ENCODE measurements at regions not wholly inside any gene's neighbourhood (a gene's known extent, or its start where the extent isn't known, plus 50 kb on each side); places are given as distances from the start of the nearest gene placed in this dataset.
"Not testable (repeated sequence)": the region's sequence is repeated elsewhere in the genome, so short reads cannot be mapped to it uniquely, and the experiment has no call there.

- FAIRE-seq = no peak
Measured at GRCh38 chr13:53101883-53102282, 73.3 kb downstream of the OLFM4 start.

- no peak for FAIRE-seq
Measured at GRCh38 chr13:53104136-53104535, 75.5 kb downstream of the OLFM4 start.

- no peak for FAIRE-seq
Measured at GRCh38 chr13:53105477-53105876, 76.9 kb downstream of the OLFM4 start.

GRCh38 chr13:53105890-53106289 is 77.3 kb downstream of the OLFM4 start:
- FAIRE-seq = no peak

- no peak for FAIRE-seq
Measured at GRCh38 chr13:53110181-53110580, 81.6 kb downstream of the OLFM4 start.

- FAIRE-seq = no peak
Measured at GRCh38 chr13:53110614-53111013, 82.0 kb downstream of the OLFM4 start.

GRCh38 chr13:53112522-53112921 is 83.9 kb downstream of the OLFM4 start:
- no peak for FAIRE-seq

GRCh38 chr13:53117048-53117447 is 88.4 kb downstream of the OLFM4 start:
- FAIRE-seq = not testable (repeated sequence)

GRCh38 chr13:53121131-53121773 is 92.6 kb downstream of the OLFM4 start:
- no peak for FAIRE-seq

- FAIRE-seq = no peak
Measured at GRCh38 chr13:53121919-53122318, 93.3 kb downstream of the OLFM4 start.

GRCh38 chr13:53123536-53123935 is 94.9 kb downstream of the OLFM4 start:
- no peak for FAIRE-seq

- no peak for FAIRE-seq
Measured at GRCh38 chr13:53124623-53125022, 96.0 kb downstream of the OLFM4 start.

- no peak for FAIRE-seq
Measured at GRCh38 chr13:53126841-53127245, 98.2 kb downstream of the OLFM4 start.

GRCh38 chr13:53127373-53127772 is 98.8 kb downstream of the OLFM4 start:
- no peak for FAIRE-seq

GRCh38 chr13:53129864-53130393 is 101.3 kb downstream of the OLFM4 start:
- no peak for FAIRE-seq

- FAIRE-seq = no peak
Measured at GRCh38 chr13:53131361-53131760, 102.7 kb downstream of the OLFM4 start.

GRCh38 chr13:53135301-53135700 is 106.7 kb downstream of the OLFM4 start:
- FAIRE-seq = no peak

GRCh38 chr13:53136554-53137215 is 108.1 kb downstream of the OLFM4 start:
- no peak for FAIRE-seq

- no peak for FAIRE-seq
Measured at GRCh38 chr13:53137779-53138178, 109.2 kb downstream of the OLFM4 start.

- no peak for FAIRE-seq
Measured at GRCh38 chr13:53138376-53139036, 109.9 kb downstream of the OLFM4 start.

- no peak for FAIRE-seq
Measured at GRCh38 chr13:53141336-53141735, 112.7 kb downstream of the OLFM4 start.

- no peak for FAIRE-seq
Measured at GRCh38 chr13:53142306-53142705, 113.7 kb downstream of the OLFM4 start.

GRCh38 chr13:53143757-53144339 is 115.2 kb downstream of the OLFM4 start:
- no peak for FAIRE-seq

GRCh38 chr13:53144826-53145225 is 116.2 kb downstream of the OLFM4 start:
- no peak for FAIRE-seq
